Fibroblast of the aortic adventitia (primary cell): ENCODE measurements at regions not wholly inside any gene's neighbourhood (a gene's known extent, or its start where the extent isn't known, plus 50 kb on each side); places are given as distances from the start of the nearest gene placed in this dataset.

Source experiments
- DNase-seq: peaks from one replicate; pipeline ENCODE4 v3.0.0-alpha.2; 2010; ENCODE audit warnings: low read depth
- H3K4me3 ChIP-seq: 2 replicates; pipeline ENCODE4 v1.5.1; 2011; ENCODE audit warnings: low read depth, mild to moderate bottlenecking, control low read depth, low read length, moderate library complexity
- TF ChIP-seq, protein P1 (sequence below): IDR thresholded peaks from 2 replicates; pipeline ENCODE4 v1.5.1; 2011; ENCODE audit warnings: mild to moderate bottlenecking, low read length, control low read depth, inconsistent platforms; ENCODE audit not compliant: insufficient read depth

DNA sequence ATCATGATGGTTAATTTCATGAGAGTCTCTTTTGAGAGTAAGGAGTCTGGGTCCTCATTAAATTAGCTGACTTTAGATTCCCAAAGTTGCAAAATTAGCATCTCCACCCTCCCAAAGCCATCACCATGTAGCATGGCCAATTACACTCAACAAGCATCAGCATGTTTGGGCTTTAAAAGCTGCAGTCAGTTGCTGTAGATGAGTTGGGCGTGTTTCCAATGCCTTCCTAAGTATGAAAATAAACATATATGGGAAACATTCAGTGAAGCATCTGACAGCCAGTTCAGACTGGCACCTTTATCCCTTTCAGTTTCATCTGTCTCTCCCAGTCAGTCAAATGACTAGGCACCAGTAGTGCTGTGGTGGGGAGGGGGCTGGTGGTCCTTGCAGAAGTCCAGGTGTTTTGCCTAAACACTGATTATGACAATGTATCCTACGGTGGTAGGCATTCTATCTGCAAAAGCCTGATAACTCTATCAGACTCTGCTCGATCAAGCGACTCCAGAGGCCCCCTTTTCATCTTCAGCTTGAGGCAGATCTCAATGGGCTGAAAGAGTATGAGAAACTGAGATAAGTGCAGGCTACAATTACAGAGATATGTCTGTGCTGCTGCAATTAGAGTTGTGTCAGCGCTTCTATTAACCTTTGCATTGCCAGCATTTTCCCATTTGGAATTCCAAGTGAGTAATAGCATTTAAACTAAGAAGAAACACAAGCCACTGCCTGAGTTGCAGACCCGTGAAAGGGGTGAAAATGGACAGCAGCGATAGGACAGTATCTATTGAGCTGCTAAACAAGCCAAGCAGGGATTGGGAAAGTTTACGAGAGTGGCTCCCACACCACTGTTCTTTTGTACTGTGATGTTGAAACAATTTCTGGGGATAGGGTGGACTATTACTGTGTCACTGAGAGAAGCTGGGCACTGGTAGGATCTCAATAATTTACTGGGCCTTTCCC, 67.3 kb upstream of the SPOPL start:
- no peak for DNase-seq
- H3K4me3 ChIP-seq: no peak overlapping the region
- TF ChIP-seq, protein P1, sequence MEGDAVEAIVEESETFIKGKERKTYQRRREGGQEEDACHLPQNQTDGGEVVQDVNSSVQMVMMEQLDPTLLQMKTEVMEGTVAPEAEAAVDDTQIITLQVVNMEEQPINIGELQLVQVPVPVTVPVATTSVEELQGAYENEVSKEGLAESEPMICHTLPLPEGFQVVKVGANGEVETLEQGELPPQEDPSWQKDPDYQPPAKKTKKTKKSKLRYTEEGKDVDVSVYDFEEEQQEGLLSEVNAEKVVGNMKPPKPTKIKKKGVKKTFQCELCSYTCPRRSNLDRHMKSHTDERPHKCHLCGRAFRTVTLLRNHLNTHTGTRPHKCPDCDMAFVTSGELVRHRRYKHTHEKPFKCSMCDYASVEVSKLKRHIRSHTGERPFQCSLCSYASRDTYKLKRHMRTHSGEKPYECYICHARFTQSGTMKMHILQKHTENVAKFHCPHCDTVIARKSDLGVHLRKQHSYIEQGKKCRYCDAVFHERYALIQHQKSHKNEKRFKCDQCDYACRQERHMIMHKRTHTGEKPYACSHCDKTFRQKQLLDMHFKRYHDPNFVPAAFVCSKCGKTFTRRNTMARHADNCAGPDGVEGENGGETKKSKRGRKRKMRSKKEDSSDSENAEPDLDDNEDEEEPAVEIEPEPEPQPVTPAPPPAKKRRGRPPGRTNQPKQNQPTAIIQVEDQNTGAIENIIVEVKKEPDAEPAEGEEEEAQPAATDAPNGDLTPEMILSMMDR: no peak

- no peak overlapping the region for H3K4me3 ChIP-seq
- TF ChIP-seq, protein P1: no peak
- no peak for DNase-seq
Observed at GRCh38 chr2:138435701-138436100, 65.9 kb upstream of the SPOPL start.

DNA sequence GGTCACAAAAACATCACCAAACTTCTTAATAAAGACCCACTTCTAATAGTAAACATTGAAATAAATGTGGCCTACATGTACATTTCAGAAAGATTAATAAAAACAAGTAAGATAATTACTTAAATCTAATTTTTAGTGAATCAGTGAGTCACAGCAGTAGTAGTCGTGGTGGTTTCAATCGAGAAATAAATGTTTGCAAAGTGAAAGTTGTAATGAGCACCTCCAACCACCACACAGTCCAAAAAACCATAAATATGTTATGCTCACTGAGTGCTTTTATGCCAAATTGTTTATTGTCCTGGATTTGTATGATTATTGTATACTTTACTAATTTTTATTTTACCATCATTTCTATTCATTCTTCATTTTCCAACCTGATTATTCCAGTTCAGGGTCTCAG, 61.8 kb upstream of the SPOPL start:
- H3K4me3 ChIP-seq: no peak overlapping the region
- DNase-seq: no peak
- TF ChIP-seq, protein P1: no peak

DNA sequence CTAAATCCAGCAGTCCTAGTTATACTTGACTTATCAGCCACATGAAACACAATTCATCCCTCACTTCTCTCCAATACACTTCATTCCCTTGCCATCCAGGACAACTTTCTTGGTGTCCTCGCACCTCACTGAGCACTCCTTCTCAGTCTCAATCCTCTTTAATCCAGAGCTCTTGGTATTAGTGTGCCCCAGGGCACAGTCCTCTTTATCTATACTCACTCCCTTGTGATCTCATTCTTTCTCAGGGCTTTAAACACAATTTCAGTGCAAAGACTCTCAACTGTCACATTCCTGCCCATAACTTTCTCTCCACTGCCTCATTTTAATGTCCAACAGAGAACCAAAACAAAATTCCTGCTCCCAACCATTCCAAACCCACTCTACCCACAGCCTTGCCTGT, 60.8 kb upstream of the SPOPL start:
- no peak for DNase-seq
- H3K4me3 ChIP-seq: no peak overlapping the region
- TF ChIP-seq, protein P1: no peak

- no peak overlapping the region for H3K4me3 ChIP-seq
- no peak for DNase-seq
- TF ChIP-seq, protein P1: no peak
Observed at GRCh38 chr2:138441916-138442315, 59.7 kb upstream of the SPOPL start.

DNA sequence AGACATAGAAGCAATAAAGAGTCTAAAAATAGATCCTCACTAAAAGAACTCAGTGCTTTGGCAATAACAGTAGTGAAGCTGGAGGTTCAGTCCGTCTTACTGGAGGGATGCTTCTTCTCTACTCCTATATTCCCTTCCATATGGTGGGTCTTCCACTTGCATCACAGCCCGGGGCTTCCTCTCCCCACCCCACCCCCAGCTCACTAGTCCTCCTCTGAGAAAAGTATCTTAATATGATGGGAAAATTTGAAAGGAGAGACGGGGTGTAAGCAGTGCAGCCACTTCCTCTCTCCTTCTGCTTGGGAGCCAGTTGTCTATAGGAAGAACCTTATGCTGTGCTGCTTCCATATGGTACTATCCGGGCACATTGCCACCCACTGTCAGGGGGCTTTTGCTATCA, 57.2 kb upstream of the SPOPL start:
- H3K4me3 ChIP-seq: no peak overlapping the region
- TF ChIP-seq, protein P1: no peak
- no peak for DNase-seq
